A673 (cell line): ENCODE measurements at regions not wholly inside any gene's neighbourhood (a gene's known extent, or its start where the extent isn't known, plus 50 kb on each side); places are given as distances from the start of the nearest gene placed in this dataset.

ENCODE experiments used
- BruUV-seq: library from RNA; stranded (reverse); fragments of 400-500 nt; replicated peaks from 2 replicates; lab custom pipeline; 2021; lab: Mats Ljungman, UMichigan
- CTCF ChIA-PET: fragments of 300-600 bp; sonication (Branson Sonifier 250); formaldehyde crosslinking; loops from one replicate; lab custom pipeline; 2022; ENCODE audit warnings: antibody characterized with exemption; lab: Charles Lee
- POLR2A ChIA-PET: fragments of 300-600 bp; sonication (Branson Sonifier 250); formaldehyde crosslinking; loops from one replicate; lab custom pipeline; 2022; ENCODE audit warnings: antibody characterized with exemption; ENCODE audit not compliant: low non-redundant PET; lab: Charles Lee
- DNase-seq: peaks from one replicate; pipeline ENCODE4 v3.0.0-alpha.2; 2015; ENCODE audit warnings: low spot score
- H3K27ac ChIP-seq: fragments of 200-600 bp; sonication (generic); 2 replicates; pipeline ENCODE4 v1.5.1; 2016; ENCODE audit warnings: mixed run types, low read depth, mild to moderate bottlenecking, mixed read lengths, antibody characterized with exemption, low read length; ENCODE audit not compliant: poor library complexity, severe bottlenecking
- H3K27me3 ChIP-seq: fragments of 200-600 bp; sonication (generic); replicated peaks from 2 replicates; pipeline ENCODE4 v1.6.1; 2017; ENCODE audit warnings: mixed run types, low read depth, mild to moderate bottlenecking, mixed read lengths, antibody characterized with exemption, low read length; ENCODE audit not compliant: insufficient read depth, poor library complexity
- H3K36me3 ChIP-seq: fragments of 200-600 bp; sonication (generic); 2 replicates; pipeline ENCODE4 v1.6.1; 2016; ENCODE audit warnings: mixed run types, mild to moderate bottlenecking, mixed read lengths, antibody characterized with exemption, low read length; ENCODE audit not compliant: insufficient read depth, poor library complexity, severe bottlenecking
- H3K4me1 ChIP-seq: fragments of 200-600 bp; sonication (generic); 2 replicates; pipeline ENCODE4 v1.6.1; 2017; ENCODE audit warnings: mixed run types, mild to moderate bottlenecking, mixed read lengths, antibody characterized with exemption, low read length; ENCODE audit not compliant: insufficient read depth, poor library complexity, severe bottlenecking
- H3K4me3 ChIP-seq: fragments of 200-600 bp; sonication (generic); 2 replicates; pipeline ENCODE4 v1.5.1; 2016; ENCODE audit warnings: low read depth, mixed run types, mild to moderate bottlenecking, mixed read lengths, low read length; ENCODE audit not compliant: poor library complexity, severe bottlenecking
- H3K9me3 ChIP-seq: fragments of 200-600 bp; sonication (generic); 2 replicates; pipeline ENCODE4 v1.6.1; 2016; ENCODE audit warnings: mixed run types, low read depth, mild to moderate bottlenecking, mixed read lengths, antibody characterized with exemption, low read length; ENCODE audit not compliant: poor library complexity, severe bottlenecking
- CTCF ChIP-seq: fragments of 300-800, 200-600 bp; sonication (generic); conservative IDR thresholded peaks from 2 replicates; pipeline ENCODE4 v1.5.1; 2017; ENCODE audit warnings: low read depth, mild to moderate bottlenecking, antibody characterized with exemption, low read length, moderate library complexity, mixed read lengths
- EZH2 ChIP-seq: fragments of 200-600 bp; sonication (generic); IDR thresholded peaks from 2 replicates; pipeline ENCODE4 v1.6.1; 2017; ENCODE audit warnings: borderline replicate concordance, low read depth, mild to moderate bottlenecking, mixed read lengths, antibody characterized with exemption, low read length; ENCODE audit not compliant: poor library complexity, severe bottlenecking
- intact Hi-C: fragments of 100-400 bp; cut with micrococcal nuclease; formaldehyde crosslinking; loops from one replicate; pipeline ENCODE4 v1.10.0; 2022; ENCODE audit not compliant: unreplicated experiment

- CTCF ChIA-PET, result no interaction called here
- H3K9me3 ChIP-seq, result no peaks in the 10 kb centered on the region
- no peak overlapping the region for H3K27ac ChIP-seq
- TF ChIP-seq EZH2 (no peak), CTCF (no peak)
- POLR2A ChIA-PET, result no interaction called here
- H3K4me3 ChIP-seq, result no peak overlapping the region
- no TSS peak for BruUV-seq
- H3K4me1 ChIP-seq, result no peaks in the 10 kb centered on the region
- no peaks in the 10 kb centered on the region for H3K27me3 ChIP-seq
- intact Hi-C loops, result no loop called here
- H3K36me3 ChIP-seq, result no peaks in the 10 kb centered on the region
- no peak for DNase-seq
Observed at GRCh38 chr5:116664988-116665387, 90.4 kb upstream of the SEMA6A start.

GRCh38 chr5:116663081-116663480 lies 88.5 kb upstream of the SEMA6A start:
- no TSS peak for BruUV-seq
- no peak for DNase-seq
- no peaks in the 10 kb centered on the region for H3K27me3 ChIP-seq
- POLR2A ChIA-PET, result no interaction called here
- H3K4me3 ChIP-seq, result no peak overlapping the region
- TF ChIP-seq CTCF (no peak), EZH2 (no peak)
- CTCF ChIA-PET, result no interaction called here
- no peaks in the 10 kb centered on the region for H3K36me3 ChIP-seq
- intact Hi-C loops, result no loop called here
- no peak overlapping the region for H3K27ac ChIP-seq
- no peaks in the 10 kb centered on the region for H3K9me3 ChIP-seq
- peaks cover 11% of the 10 kb centered on the region for H3K4me1 ChIP-seq

GRCh38 chr5:116661419-116661818 lies 86.8 kb upstream of the SEMA6A start:
- Histone ChIP-seq H3K27ac (no peak overlapping the region), H3K36me3 (no peaks in the 10 kb centered on the region), H3K9me3 (no peaks in the 10 kb centered on the region), H3K4me1 (peaks cover 16% of the 10 kb centered on the region), H3K27me3 (no peaks in the 10 kb centered on the region), H3K4me3 (no peak overlapping the region)
- CTCF ChIA-PET, result no interaction called here
- BruUV-seq, result no TSS peak
- intact Hi-C loops, result no loop called here
- POLR2A ChIA-PET, result no interaction called here
- no peak for DNase-seq
- TF ChIP-seq EZH2 (no peak), CTCF (no peak)
